Pancreas (tissue), 10 donors: ENCODE measurements at regions not wholly inside any gene's neighbourhood (a gene's known extent, or its start where the extent isn't known, plus 50 kb on each side); places are given as distances from the start of the nearest gene placed in this dataset.

Experiments
- ATAC-seq, 4 donors: fragments of 200-7000 bp; cut with Tn5 transposase; one replicate each; pipeline versions ENCODE4 v1.8.0 to v1.9.1; 2020; ENCODE audit warnings: mild to moderate bottlenecking in 4 of 4, moderate library complexity in 4 of 4
- DNase-seq, 6 donors: peaks; one replicate each; pipeline ENCODE4 v3.0.0-alpha.2; 2020
- FAIRE-seq: peaks from 2 replicates; lab custom pipeline; 2012; peaks lifted over from hg19 to GRCh38; lab: Jason Lieb, UNC
- H3K27ac ChIP-seq, 4 donors: fragments of 200-600 bp; sonication (generic); 1 replicate in 3 of 4; 2 replicates in 1 of 4; pipeline versions ENCODE4 v1.5.0 to v1.8.0; 2020
- H3K27me3 ChIP-seq, 4 donors: fragments of 200-600 bp; one replicate each; pipeline ENCODE4 v1.8.0; 2021
- H3K36me3 ChIP-seq, 3 donors: fragments of 200-600 bp; sonication (generic) in 1 of 3; one replicate each; pipeline versions ENCODE4 v1.5.0 to v1.8.0; 2020 to 2021
- H3K4me1 ChIP-seq, 3 donors: fragments of 200-600 bp; one replicate each; pipeline ENCODE4 v1.8.0; 2021
- H3K4me3 ChIP-seq, 4 donors: fragments of 200-600 bp; sonication (generic) in 2 of 4; one replicate each; pipeline versions ENCODE4 v1.5.0 to v1.8.0; 2020 to 2021
- H3K9me3 ChIP-seq, 4 donors: fragments of 200-600 bp; one replicate each; pipeline ENCODE4 v1.8.0; 2021
- WGBS, 2 donors: extraction: QIAGEN DNeasy Blood & Tissue Kit; methylation state at CpG; one replicate each; pipeline ENCODE4 v1.1.7; 2013; 5-methylcytosine and 5-hydroxymethylcytosine counted together
- intact Hi-C, 3 donors: fragments of 100-400 bp; cut with DNase I; formaldehyde crosslinking; loops; one replicate each; pipeline versions ENCODE4 v1.11.1 to v1.14.2; 2022
- TF ChIP-seq, protein P1 (sequence below), 4 donors: fragments of 200-600 bp; sonication (generic) in 3 of 4; IDR thresholded peaks; one replicate each; pipeline versions ENCODE4 v1.5.0 to v1.8.0; 2021; ENCODE audit warnings: antibody characterized with exemption in 4 of 4
- donor health status: healthy with polysubstance abuse.
- donor health status: DM: no; HTN: no; CAD: no; lungs with moderate emphysema.
- donor health status: DM: no; HTN: no; CAD: no.
- donor health status: control.
- donor health status: control.
- donor health status: Bipolar disorder and iron deficiency.
- donor health status: DM: yes; HTN: yes; CAD: no.
- donor health status: DM: no; HTN: no; CAD: no.
- donor health status: DM: no; HTN: no; CAD: no.
- donor health status: DM: yes; HTN: yes; CAD: no.

DNA sequence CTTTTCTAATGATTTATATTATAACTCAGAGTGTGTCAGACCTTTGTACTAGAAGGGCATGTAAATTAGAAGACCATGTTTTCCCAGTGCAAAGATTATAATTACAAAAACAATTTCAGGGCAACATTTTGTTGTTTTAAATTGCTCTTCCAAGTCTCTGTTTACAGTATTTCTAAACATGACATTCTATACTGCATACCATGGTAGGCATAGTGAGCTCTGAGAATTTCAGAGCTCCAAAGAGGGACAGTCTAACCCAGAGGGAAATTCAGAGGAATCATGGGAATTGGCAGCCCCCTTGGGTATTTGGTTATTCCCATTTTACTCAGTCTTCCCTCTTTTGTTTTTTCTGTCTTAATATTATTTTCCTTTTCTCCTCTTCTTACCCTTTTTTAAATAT lies 361.5 kb upstream of the SEMA6D start:
- no peak overlapping the region for H3K4me3 ChIP-seq
- FAIRE-seq (no peak), ATAC-seq (no peak), DNase-seq (no peak)
- no peak overlapping the region for H3K27ac ChIP-seq
- intact Hi-C loops: no loop called here
- H3K4me1 ChIP-seq: no peaks in the 10 kb centered on the region
- H3K36me3 ChIP-seq: no peaks in the 10 kb centered on the region
- H3K9me3 ChIP-seq: no peaks in the 10 kb centered on the region
- H3K27me3 ChIP-seq: no peaks in the 10 kb centered on the region
- TF ChIP-seq, protein P1, sequence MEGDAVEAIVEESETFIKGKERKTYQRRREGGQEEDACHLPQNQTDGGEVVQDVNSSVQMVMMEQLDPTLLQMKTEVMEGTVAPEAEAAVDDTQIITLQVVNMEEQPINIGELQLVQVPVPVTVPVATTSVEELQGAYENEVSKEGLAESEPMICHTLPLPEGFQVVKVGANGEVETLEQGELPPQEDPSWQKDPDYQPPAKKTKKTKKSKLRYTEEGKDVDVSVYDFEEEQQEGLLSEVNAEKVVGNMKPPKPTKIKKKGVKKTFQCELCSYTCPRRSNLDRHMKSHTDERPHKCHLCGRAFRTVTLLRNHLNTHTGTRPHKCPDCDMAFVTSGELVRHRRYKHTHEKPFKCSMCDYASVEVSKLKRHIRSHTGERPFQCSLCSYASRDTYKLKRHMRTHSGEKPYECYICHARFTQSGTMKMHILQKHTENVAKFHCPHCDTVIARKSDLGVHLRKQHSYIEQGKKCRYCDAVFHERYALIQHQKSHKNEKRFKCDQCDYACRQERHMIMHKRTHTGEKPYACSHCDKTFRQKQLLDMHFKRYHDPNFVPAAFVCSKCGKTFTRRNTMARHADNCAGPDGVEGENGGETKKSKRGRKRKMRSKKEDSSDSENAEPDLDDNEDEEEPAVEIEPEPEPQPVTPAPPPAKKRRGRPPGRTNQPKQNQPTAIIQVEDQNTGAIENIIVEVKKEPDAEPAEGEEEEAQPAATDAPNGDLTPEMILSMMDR (IDR thresholded peaks at IDR 0.05): no peak

- intact Hi-C loops: no loop called here
- Histone ChIP-seq H3K27me3 (no peaks in the 10 kb centered on the region), H3K27ac (no peak overlapping the region), H3K36me3 (no peaks in the 10 kb centered on the region), H3K4me1 (no peaks in the 10 kb centered on the region), H3K9me3 (no peaks in the 10 kb centered on the region), H3K4me3 (no peak overlapping the region)
- DNase-seq (no peak), FAIRE-seq (no peak), ATAC-seq (no peak)
- TF ChIP-seq, protein P1 (IDR thresholded peaks at IDR 0.05): no peak
- WGBS, 2 donors: 77 to 79% methylated on average over 2 of the region's 2 CpGs
Measured at GRCh38 chr15:47356297-47356696, 361.0 kb upstream of the SEMA6D start.

DNA sequence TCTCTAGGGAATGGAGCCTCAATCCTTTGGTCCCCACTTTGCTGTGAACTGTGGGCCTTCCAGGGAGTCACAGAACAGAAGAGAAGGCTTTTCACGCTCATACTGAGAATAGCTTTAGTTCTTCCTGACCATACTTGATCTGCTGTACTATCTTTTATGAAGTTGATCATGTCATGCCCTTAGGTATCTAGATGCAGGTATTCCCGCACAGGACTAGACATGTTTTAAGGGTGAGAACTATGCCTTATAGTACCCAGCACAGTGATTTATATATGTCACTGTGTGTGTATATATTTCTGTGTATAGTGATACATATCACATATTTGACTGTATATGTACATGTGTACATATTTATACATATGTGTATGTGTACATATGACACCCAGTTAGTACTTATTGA lies 358.4 kb upstream of the SEMA6D start:
- Histone ChIP-seq H3K27me3 (no peaks in the 10 kb centered on the region), H3K36me3 (no peaks in the 10 kb centered on the region), H3K27ac (no peak overlapping the region), H3K4me3 (no peak overlapping the region), H3K9me3 (no peaks in the 10 kb centered on the region), H3K4me1 (no peaks in the 10 kb centered on the region)
- no peak for FAIRE-seq
- ATAC-seq: no peak
- DNase-seq: no peak
- TF ChIP-seq, protein P1 (IDR thresholded peaks at IDR 0.05): no peak
- intact Hi-C loops: no loop called here
- 46 to 79% methylated on average over 2 of the region's 2 CpGs for WGBS, 2 donors

DNA sequence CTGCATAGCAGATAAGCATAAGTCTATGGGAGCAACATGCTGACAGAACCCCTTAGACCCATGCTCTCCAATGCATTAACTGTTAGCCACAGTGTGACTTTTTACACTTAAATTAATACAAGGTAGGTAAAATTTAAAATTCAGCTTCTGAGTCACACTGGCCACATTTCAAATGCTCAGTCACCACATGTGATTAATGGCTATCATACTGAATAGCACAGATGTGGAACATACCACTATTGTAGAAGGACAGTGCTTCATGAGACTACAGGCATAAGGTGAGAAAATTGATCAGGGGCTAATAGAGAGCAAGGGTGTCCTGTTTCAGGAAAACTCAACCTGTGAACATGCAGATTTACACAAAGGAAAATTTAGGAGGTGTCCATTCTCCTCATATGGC lies 357.0 kb upstream of the SEMA6D start:
- intact Hi-C loops: no loop called here
- Histone ChIP-seq H3K27me3 (no peaks in the 10 kb centered on the region), H3K36me3 (no peaks in the 10 kb centered on the region), H3K9me3 (no peaks in the 10 kb centered on the region), H3K4me1 (no peaks in the 10 kb centered on the region), H3K4me3 (no peak overlapping the region), H3K27ac (no peak overlapping the region)
- DNase-seq (no peak), FAIRE-seq (no peak), ATAC-seq (no peak)
- TF ChIP-seq, protein P1 (IDR thresholded peaks at IDR 0.05): no peak

DNA sequence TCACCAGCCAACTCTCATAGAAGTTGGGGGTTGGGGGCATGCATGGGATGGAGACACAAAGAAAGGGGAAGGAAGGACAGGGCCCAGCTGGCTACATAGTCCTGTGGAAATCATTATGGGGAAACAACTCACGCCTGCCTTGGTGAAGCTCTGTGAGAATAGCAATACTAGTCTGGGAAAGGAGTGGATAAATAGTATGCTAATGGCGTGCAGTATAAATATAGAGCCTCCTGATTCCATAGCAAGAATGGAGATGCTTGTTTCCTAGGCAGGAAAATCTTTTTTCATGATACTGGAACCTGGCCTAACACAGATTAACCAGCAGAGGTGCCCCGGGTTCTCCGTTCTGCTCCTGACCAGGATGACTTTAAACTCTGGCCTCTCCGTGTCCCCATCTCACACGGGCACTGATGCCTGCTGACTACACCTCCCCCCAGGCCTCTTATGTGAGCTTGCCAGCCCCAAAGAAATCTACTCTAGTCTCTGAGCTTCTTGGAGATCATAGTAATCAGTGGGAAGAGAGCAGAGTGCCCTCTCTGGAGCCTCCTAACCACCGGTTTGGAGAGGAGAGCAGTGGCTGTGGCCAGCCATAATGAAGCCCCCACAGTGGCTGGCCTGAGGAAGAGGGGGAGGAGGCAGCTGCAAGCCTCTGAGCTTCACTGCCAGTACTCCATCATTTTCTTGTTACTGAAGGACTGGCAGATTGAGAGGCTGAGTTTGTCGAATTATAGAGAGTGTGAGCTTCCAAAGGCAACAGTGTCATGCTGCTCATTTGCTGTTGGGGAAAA lies 355.0 kb upstream of the SEMA6D start:
- TF ChIP-seq, protein P1 (IDR thresholded peaks at IDR 0.05): no peak
- DNase-seq (no peak), FAIRE-seq (no peak), ATAC-seq (no peak)
- H3K27ac ChIP-seq: no peak overlapping the region
- no peaks in the 10 kb centered on the region for H3K27me3 ChIP-seq
- no peaks in the 10 kb centered on the region for H3K9me3 ChIP-seq
- no peak overlapping the region for H3K4me3 ChIP-seq
- WGBS, 2 donors: 76 to 82% methylated on average over 8 of the region's 8 CpGs
- H3K4me1 ChIP-seq: no peaks in the 10 kb centered on the region
- H3K36me3 ChIP-seq: no peaks in the 10 kb centered on the region
- intact Hi-C loops: no loop called here
